Endothelial cell of hepatic sinusoid (primary cell): ENCODE measurements at regions not wholly inside any gene's neighbourhood (a gene's known extent, or its start where the extent isn't known, plus 50 kb on each side); places are given as distances from the start of the nearest gene placed in this dataset.

Experiments used
- in situ Hi-C: cut with HindIII; loops from 2 replicates; pipeline ENCODE4 v1.10.0; 2017; ENCODE audit warnings: low sequenced_read_pairs

- in situ Hi-C loops: no loop called here
Observed at GRCh38 chr4:104763554-104764222, 269.0 kb upstream of the CXXC4 start.

- in situ Hi-C loops: loop anchor here (5.0 kb wide), 1 partner anchor 51 kb away; no protein-coding TSS in a partner anchor
Observed at GRCh38 chr4:104766676-104767075, 272.0 kb upstream of the CXXC4 start.

DNA sequence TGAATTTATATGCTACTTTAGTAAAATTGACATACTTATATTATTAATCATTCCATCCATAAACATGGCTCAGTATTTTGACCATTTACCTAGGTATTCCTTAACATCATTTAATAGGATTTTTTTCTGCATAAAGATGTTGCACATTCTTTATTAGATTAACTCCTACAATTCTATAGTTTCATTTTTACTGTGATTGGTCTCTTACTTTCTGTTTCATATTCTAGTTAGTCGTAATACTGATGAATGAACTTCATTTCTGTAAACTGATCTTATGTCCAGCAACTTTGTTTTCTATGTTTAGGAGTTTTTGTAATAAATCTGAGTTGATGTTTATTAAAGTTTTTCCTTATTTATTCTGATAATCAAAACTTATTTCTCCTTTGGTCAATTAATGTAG, 278.2 kb upstream of the CXXC4 start:
- in situ Hi-C loops: no loop called here

GRCh38 chr4:104795264-104795939, 300.7 kb upstream of the CXXC4 start:
- in situ Hi-C loops: no loop called here

- in situ Hi-C loops: no loop called here
Observed at GRCh38 chr4:104811727-104812126, 317.0 kb upstream of the CXXC4 start.

DNA sequence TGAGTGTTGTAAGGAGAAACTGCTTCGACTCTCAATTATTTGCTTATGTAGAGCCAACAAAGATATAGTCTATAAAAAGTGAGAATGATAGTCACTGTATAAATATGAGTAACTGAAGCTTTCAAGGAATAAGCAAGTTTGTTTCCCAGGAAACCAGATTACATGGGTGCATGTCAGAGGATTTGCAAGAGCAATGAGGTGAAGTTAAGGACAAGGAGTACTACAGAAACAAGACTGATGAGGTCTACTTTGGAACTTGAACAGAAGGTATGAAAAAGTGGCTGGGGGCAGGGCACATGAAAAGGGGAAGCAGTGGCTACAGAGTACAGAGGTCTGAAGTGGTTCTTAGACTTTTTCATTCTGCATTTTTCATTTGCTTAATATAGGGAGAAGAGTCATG, 321.0 kb upstream of the CXXC4 start:
- in situ Hi-C loops: loop anchor here (5.0 kb wide), 1 partner anchor 48 kb away; no protein-coding TSS in a partner anchor

- in situ Hi-C loops: loop anchor here (5.0 kb wide), 1 partner anchor 51 kb away; no protein-coding TSS in a partner anchor
Observed at GRCh38 chr4:104818579-104818978, 323.9 kb upstream of the CXXC4 start.

GRCh38 chr4:104826171-104826570, 320.5 kb upstream of the TET2 start:
- in situ Hi-C loops: no loop called here

GRCh38 chr4:104829761-104830160, 316.9 kb upstream of the TET2 start:
- in situ Hi-C loops: no loop called here

DNA sequence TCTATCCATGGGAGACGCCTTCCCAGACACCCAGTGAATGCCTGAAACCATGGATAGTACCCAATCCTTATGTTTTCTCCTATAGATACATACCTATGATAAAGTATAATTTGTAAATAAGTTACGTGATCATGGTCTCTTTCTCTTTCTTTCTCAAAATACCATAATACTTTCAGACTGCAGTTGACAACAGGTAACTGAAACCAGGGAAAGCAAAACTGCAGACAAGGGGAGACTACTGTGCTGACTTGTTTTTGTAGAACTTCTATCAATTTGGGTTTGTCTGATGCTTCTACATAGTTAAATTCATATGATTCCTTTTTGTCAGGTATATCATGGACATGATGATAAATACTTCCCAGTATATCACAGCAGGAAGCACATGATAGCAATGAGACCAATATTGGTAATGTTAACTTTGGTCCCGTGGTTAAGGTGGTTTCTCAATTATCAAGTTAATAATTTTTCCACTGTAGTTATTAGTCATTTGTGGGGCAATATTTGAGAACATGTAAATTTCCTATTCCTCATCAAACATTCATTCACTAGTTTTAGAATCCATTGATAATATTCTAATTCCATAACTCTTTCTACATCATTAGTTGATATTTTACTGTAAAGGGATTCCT, 298.0 kb upstream of the TET2 start:
- in situ Hi-C loops: no loop called here

DNA sequence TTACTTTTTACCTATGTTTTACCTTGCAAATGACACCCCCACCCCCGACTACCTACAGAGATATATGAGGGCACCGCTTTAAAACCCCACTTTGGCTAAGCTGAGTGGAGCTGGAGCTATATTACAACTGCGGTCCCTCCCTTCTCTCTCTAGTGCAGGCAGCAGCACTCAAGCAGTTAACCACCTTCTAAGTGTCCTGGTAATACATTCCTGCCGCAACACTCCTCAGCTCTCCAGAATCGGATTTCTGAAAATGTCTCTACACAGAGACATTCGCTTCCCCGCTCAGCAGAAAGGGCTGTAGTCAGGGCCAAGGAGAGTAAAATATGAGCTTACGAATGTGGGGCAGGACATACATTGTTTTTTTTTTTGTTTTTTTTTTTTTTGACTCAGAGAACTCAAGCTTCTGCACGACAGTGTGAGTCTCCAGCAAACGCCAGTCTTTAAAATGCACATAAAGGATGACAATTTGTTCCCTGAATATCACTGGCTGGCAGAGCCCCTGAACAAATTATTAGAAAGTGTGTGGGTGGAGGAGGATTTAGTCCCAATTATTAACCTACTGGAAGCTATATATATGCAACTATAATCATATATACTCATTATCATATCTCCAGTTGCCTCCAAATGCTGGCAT, 287.0 kb upstream of the TET2 start:
- in situ Hi-C loops: no loop called here

GRCh38 chr4:104860238-104861123, 286.2 kb upstream of the TET2 start:
- in situ Hi-C loops: no loop called here

DNA sequence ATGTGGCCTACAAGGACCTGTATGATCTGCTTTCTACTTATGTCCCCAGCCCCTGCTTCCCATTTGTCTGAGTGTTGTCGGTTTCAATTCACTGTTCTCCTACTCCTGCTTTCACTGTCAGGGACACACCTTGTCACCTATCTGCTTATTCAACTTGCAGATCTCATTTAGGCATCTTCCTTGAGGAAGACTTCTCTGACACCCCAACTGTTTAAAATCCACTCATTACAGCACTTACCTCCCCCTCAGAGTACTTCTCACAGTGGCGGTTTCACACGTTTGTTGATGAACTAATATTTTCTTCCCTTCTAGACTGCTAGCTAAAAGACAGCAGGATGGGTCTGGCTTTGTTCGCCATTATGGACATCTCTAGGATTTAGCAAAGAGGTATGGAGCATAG, 279.9 kb upstream of the TET2 start:
- in situ Hi-C loops: no loop called here

- in situ Hi-C loops: no loop called here
Observed at GRCh38 chr4:104868533-104868932, 278.1 kb upstream of the TET2 start.

DNA sequence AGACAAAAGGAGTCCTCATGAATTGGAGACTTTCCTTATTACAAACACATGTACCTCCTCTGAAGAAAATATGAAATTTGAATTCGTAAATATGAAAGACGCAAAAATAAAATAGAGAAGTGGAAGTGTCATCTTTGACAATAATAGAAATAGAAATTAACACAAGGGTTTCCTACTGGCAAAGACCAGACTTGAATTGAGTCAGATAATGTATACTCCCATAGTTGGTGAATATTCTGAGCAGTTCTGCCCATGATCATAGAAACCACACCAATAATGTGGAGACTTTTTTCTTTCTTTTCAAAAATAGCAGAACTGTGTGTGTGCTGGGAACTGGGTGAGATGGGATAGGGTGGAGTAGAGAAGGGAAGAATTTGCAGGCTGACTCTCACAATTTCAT, 277.7 kb upstream of the TET2 start:
- in situ Hi-C loops: no loop called here

DNA sequence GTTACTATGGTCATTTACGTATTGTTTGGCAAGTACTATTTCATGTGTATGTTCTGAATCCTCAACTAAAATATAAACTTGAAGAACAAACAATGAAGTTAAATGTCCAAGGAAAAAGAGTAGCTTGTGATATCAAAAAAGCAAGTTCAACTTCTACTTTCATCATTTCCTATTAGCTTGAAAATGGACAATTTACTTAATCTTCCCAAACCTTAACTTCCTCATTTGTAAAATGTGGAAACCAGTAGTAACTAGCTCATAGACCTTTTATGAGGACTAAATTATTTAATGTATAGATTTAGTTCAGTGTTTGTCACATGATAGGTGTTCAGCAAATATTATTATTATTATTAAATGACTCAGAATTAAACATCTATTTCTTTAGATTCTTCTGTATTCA, 276.8 kb upstream of the TET2 start:
- in situ Hi-C loops: no loop called here

DNA sequence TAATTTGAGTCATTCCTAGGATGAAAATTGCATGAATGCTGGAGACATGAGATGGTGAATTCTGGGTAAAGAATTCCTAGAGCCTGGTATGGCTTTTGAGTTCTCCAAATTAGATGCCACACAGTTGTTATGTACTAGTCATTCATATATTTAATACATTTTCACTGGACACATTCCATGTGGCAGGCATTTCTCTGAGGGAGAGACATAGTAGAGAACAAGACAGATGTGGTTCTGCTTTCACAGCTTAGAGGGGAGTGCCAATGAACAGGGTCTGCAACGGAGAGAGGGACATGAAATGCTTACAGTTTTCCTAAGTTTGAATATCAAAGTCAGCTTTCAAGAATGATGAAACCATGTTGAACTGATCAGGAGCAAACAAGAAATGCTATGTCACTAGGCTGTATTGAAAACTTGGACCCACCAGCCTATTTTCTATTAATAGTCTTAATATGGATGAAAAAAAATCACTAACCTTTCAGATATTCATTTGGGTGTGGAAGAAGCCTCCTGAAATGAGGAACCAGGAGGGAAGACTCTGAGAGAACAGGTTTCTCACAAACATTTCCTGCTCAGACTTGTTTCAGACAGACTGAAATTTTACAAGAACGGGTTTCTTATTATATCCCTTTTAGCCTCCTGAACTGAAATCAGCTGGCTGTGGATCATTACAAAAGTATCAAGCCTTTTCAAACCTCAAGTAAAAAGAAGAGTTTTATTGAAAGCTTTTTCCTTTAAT, 276.0 kb upstream of the TET2 start:
- in situ Hi-C loops: no loop called here

- in situ Hi-C loops: no loop called here
Observed at GRCh38 chr4:104878936-104879335, 267.7 kb upstream of the TET2 start.

DNA sequence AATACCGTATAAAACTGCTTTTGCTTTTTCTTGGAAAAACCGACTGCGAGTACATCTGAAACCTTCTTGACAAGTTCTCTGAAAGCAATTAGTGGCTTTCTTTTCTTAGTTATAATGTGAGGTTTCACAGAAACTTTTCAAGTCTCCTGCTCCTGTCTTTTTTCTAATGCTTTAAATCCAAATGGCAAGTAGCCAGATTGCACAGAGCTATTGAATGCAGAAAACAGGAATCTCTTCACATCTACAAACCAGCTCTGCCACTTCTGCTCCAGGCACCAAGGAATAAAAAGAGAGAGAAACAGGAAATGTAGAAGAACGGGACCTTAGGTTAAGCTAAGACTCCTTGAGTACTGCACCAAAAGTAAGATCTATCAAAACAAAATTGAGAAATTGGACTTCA, 267.3 kb upstream of the TET2 start:
- in situ Hi-C loops: no loop called here

DNA sequence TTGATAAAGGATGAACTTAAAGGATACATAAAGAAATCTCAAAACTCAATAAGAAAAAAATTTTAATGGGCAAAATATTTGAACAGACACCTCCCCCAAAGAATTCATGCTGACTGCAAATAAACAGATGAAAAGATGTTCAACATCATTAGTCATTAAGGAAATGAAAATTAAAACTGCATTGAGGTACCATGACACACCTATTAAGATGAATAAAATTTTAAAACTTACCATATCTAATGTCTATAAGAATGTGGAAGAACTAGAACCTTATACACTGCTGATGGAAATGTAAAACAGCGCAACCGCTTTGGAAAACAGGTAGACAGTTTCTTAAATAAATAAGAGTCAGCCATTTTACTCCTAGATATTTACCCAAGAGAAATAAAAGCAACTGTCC, 266.8 kb upstream of the TET2 start:
- in situ Hi-C loops: no loop called here
